ENCODE measurements at regions not wholly inside any gene's neighbourhood (a gene's known extent, or its start where the extent isn't known, plus 50 kb on each side); places are given as distances from the start of the nearest gene placed in this dataset.

- no peak for TF ChIP-seq CTCF (IDR thresholded peaks at IDR 0.05; ENCODE audit: extremely low read depth, low read depth, low read length)
- H3K36me3 ChIP-seq (ENCODE audit: insufficient read depth, low read length), result no peaks in the 10 kb centered on the region
- no peak for DNase-seq (ENCODE audit: insufficient read length, low spot score, missing footprints)
- peaks cover 3% of the 10 kb centered on the region for H3K27me3 ChIP-seq (ENCODE audit: insufficient read depth, low read length)
- H3K27ac ChIP-seq (ENCODE audit: low read depth, low read length), result no peak overlapping the region
- H3K4me3 ChIP-seq (ENCODE audit: insufficient read depth, low read length), result no peak overlapping the region
- H3K79me2 ChIP-seq (ENCODE audit: insufficient read depth, low read length), result no peaks in the 10 kb centered on the region
- H2AFZ ChIP-seq (ENCODE audit: low read length), result no peak overlapping the region
- no peak overlapping the region for H3K4me2 ChIP-seq (ENCODE audit: insufficient read depth, low read length)
- H4K20me1 ChIP-seq (ENCODE audit: insufficient read depth, low read length), result no peaks in the 10 kb centered on the region
- H3K4me1 ChIP-seq (ENCODE audit: insufficient read depth, low read length), result peaks cover 3% of the 10 kb centered on the region
- H3K9me3 ChIP-seq (ENCODE audit: low read depth, low read length), result no peaks in the 10 kb centered on the region
Observed at GRCh38 chr13:33766329-33767123, 51.4 kb upstream of the RFC3 start.

- Histone ChIP-seq H3K79me2 (ENCODE audit: insufficient read depth, low read length) (no peaks in the 10 kb centered on the region), H4K20me1 (ENCODE audit: insufficient read depth, low read length) (no peaks in the 10 kb centered on the region), H3K27ac (ENCODE audit: low read depth, low read length) (no peak overlapping the region), H3K4me2 (ENCODE audit: insufficient read depth, low read length) (no peak overlapping the region), H3K4me1 (ENCODE audit: insufficient read depth, low read length) (peaks cover 3% of the 10 kb centered on the region), H3K27me3 (ENCODE audit: insufficient read depth, low read length) (peaks cover 3% of the 10 kb centered on the region), H3K4me3 (ENCODE audit: insufficient read depth, low read length) (no peak overlapping the region), H3K36me3 (ENCODE audit: insufficient read depth, low read length) (no peaks in the 10 kb centered on the region), H3K9me3 (ENCODE audit: low read depth, low read length) (no peaks in the 10 kb centered on the region), H2AFZ (ENCODE audit: low read length) (no peak overlapping the region)
- no peak for DNase-seq (ENCODE audit: insufficient read length, low spot score, missing footprints)
- TF ChIP-seq CTCF (IDR thresholded peaks at IDR 0.05; ENCODE audit: extremely low read depth, low read depth, low read length), result no peak
Observed at GRCh38 chr13:33767140-33767539, 50.8 kb upstream of the RFC3 start.

Data from osteoblast (primary cell).